IMR-90 (cell line): ENCODE measurements at regions not wholly inside any gene's neighbourhood (a gene's known extent, or its start where the extent isn't known, plus 50 kb on each side); places are given as distances from the start of the nearest gene placed in this dataset.

Source experiments
- ATAC-seq: fragments of 200-7000 bp; cut with Tn5 transposase; 2 replicates; pipeline ENCODE4 v1.9.1; 2020; ENCODE audit warnings: low read depth, mild to moderate bottlenecking, moderate library complexity
- BruUV-seq: library from RNA; stranded (reverse); fragments of 400-500 nt; replicated peaks from 2 replicates; lab custom pipeline; 2021; lab: Mats Ljungman, UMichigan
- CTCF ChIA-PET: fragments of 300-600 bp; formaldehyde crosslinking; extraction: SDS; loops from one replicate; lab custom pipeline; 2021; ENCODE audit warnings: antibody characterized with exemption; lab: Yijun Ruan, JAX
- POLR2A ChIA-PET: fragments of 300-600 bp; sonication (Branson Sonifier 250); formaldehyde crosslinking; loops from one replicate; lab custom pipeline; 2022; ENCODE audit warnings: antibody characterized with exemption; ENCODE audit not compliant: unreplicated experiment; lab: Charles Lee
- DNase-seq: peaks from one replicate; pipeline ENCODE4 v3.0.0; 2013
- H2AFZ ChIP-seq: replicated peaks from 2 replicates; pipeline ENCODE3; 2013; ENCODE audit warnings: low read length, mild to moderate bottlenecking; ENCODE audit not compliant: poor library complexity
- H2AK5ac ChIP-seq: 2 replicates; pipeline ENCODE4 v1.6.1; 2013; ENCODE audit warnings: low read depth, low read length, inconsistent platforms
- H2AK9ac ChIP-seq: replicated peaks from 2 replicates; pipeline ENCODE3; 2013; ENCODE audit warnings: mild to moderate bottlenecking, low read depth, low read length, moderate library complexity; ENCODE audit not compliant: poor library complexity
- H2BK120ac ChIP-seq: 2 replicates; pipeline ENCODE4 v1.6.1; 2013; ENCODE audit warnings: low read depth, low read length, inconsistent platforms
- H2BK15ac ChIP-seq: 3 replicates; pipeline ENCODE4 v1.6.1; 2013; ENCODE audit warnings: low read depth, low read length, inconsistent platforms
- H2BK20ac ChIP-seq: 2 replicates; pipeline ENCODE4 v1.6.1; 2013; ENCODE audit warnings: low read depth, mild to moderate bottlenecking, inconsistent platforms, low read length, moderate library complexity
- H2BK5ac ChIP-seq: 2 replicates; pipeline ENCODE4 v1.6.1; 2013; ENCODE audit warnings: mild to moderate bottlenecking, low read depth, low read length, inconsistent platforms; ENCODE audit not compliant: poor library complexity, severe bottlenecking
- H3K14ac ChIP-seq: replicated peaks from 2 replicates; pipeline ENCODE4 v1.6.1; 2013; ENCODE audit warnings: low read depth, low read length, inconsistent platforms
- H3K18ac ChIP-seq: 2 replicates; pipeline ENCODE4 v1.6.1; 2013; ENCODE audit warnings: low read depth, low read length, control low read depth
- H3K23ac ChIP-seq: 2 replicates; pipeline ENCODE4 v1.6.1; 2013; ENCODE audit warnings: low read depth, low read length, inconsistent platforms
- H3K27ac ChIP-seq: 2 replicates; pipeline ENCODE4 v1.5.1; 2013; ENCODE audit warnings: mild to moderate bottlenecking, control low read depth, low read length; ENCODE audit not compliant: insufficient read depth
- H3K27me3 ChIP-seq: 2 replicates; pipeline ENCODE4 v1.6.1; 2013; ENCODE audit warnings: low read length; ENCODE audit not compliant: control insufficient read depth, insufficient read depth
- H3K36me3 ChIP-seq: 2 replicates; pipeline ENCODE4 v1.6.1; 2013; ENCODE audit warnings: low read length, mixed read lengths; ENCODE audit not compliant: control insufficient read depth, insufficient read depth
- H3K4ac ChIP-seq: 2 replicates; pipeline ENCODE4 v1.6.1; 2013; ENCODE audit warnings: low read depth, low read length, inconsistent platforms
- H3K4me1 ChIP-seq: 2 replicates; pipeline ENCODE4 v1.6.1; 2013; ENCODE audit warnings: low read length, mixed read lengths; ENCODE audit not compliant: control insufficient read depth, insufficient read depth
- H3K4me2 ChIP-seq: 2 replicates; pipeline ENCODE4 v1.6.1; 2013; ENCODE audit warnings: low read depth, mild to moderate bottlenecking, control low read depth, low read length, moderate library complexity
- H3K4me3 ChIP-seq: 2 replicates; pipeline ENCODE4 v1.5.1; 2013; ENCODE audit warnings: low read depth, mild to moderate bottlenecking, control low read depth, low read length, moderate library complexity; ENCODE audit not compliant: insufficient read depth
- H3K56ac ChIP-seq: 2 replicates; pipeline ENCODE4 v1.6.1; 2013; ENCODE audit warnings: low read length, inconsistent platforms; ENCODE audit not compliant: insufficient read depth; ENCODE audit errors: extremely low read depth
- H3K79me1 ChIP-seq, 2 experiments: 2 replicates each; pipeline ENCODE4 v1.6.1; 2013; ENCODE audit warnings: low read length in 2 of 2, inconsistent platforms in 1 of 2, low read depth in 1 of 2
- H3K9ac ChIP-seq: 2 replicates; pipeline ENCODE4 v1.6.1; 2013; ENCODE audit warnings: low read depth, low read length, control low read depth
- H3K9me1 ChIP-seq: 2 replicates; pipeline ENCODE4 v1.6.1; 2013; ENCODE audit warnings: low read length, inconsistent platforms; ENCODE audit not compliant: insufficient read depth
- H3K9me3 ChIP-seq: 2 replicates; pipeline ENCODE4 v1.6.1; 2013; ENCODE audit warnings: low read length; ENCODE audit not compliant: control insufficient read depth, insufficient read depth
- H4K20me1 ChIP-seq: 2 replicates; pipeline ENCODE4 v1.6.1; 2013; ENCODE audit warnings: low read length, inconsistent platforms; ENCODE audit not compliant: insufficient read depth
- H4K5ac ChIP-seq: 2 replicates; pipeline ENCODE4 v1.6.1; 2013; ENCODE audit warnings: mild to moderate bottlenecking, low read depth, low read length, control low read depth
- H4K8ac ChIP-seq, 2 experiments: 2 replicates each; pipeline ENCODE4 v1.6.1; 2013; ENCODE audit warnings: low read depth in 2 of 2, low read length in 2 of 2, control low read depth in 1 of 2, inconsistent platforms in 1 of 2
- H4K91ac ChIP-seq: 2 replicates; pipeline ENCODE4 v1.6.1; 2013; ENCODE audit warnings: low read depth, low read length, inconsistent platforms; ENCODE audit not compliant: insufficient read depth
- BHLHE40 ChIP-seq: fragments of 150-350 bp; IDR thresholded peaks from 2 replicates; pipeline ENCODE4 v1.6.1; 2016; ENCODE audit warnings: mild to moderate bottlenecking, low read depth, low read length
- CEBPB ChIP-seq: IDR thresholded peaks from 2 replicates; pipeline ENCODE4 v1.6.1; 2012; ENCODE audit warnings: low read depth, low read length, improper control_type of control experiment
- CHD1 ChIP-seq: IDR thresholded peaks from 2 replicates; pipeline ENCODE4 v1.6.1; 2012; ENCODE audit warnings: low read depth, low read length, improper control_type of control experiment
- FOS ChIP-seq: fragments of 150-350 bp; IDR thresholded peaks from 2 replicates; pipeline ENCODE4 v1.6.1; 2016; ENCODE audit warnings: low read depth, low read length
- MAFK ChIP-seq: IDR thresholded peaks from 2 replicates; pipeline ENCODE4 v1.6.1; 2012; ENCODE audit warnings: low read depth, low read length, improper control_type of control experiment
- MAZ ChIP-seq: IDR thresholded peaks from 2 replicates; pipeline ENCODE4 v1.6.1; 2012; ENCODE audit warnings: low read depth, mild to moderate bottlenecking, low read length, improper control_type of control experiment, moderate library complexity, borderline replicate concordance
- NFE2L2 ChIP-seq: fragments of 150-350 bp; IDR thresholded peaks from 2 replicates; pipeline ENCODE4 v1.6.1; 2016; ENCODE audit warnings: low read depth, mild to moderate bottlenecking, low read length
- POLR2A ChIP-seq: IDR thresholded peaks from 2 replicates; pipeline ENCODE4 v1.6.1; 2012; ENCODE audit warnings: mild to moderate bottlenecking, low read depth, low read length
- RAD21 ChIP-seq: IDR thresholded peaks from 2 replicates; pipeline ENCODE4 v1.6.1; 2012; ENCODE audit warnings: low read length, improper control_type of control experiment
- RCOR1 ChIP-seq: IDR thresholded peaks from 2 replicates; pipeline ENCODE4 v1.6.1; 2012; ENCODE audit warnings: mild to moderate bottlenecking, low read length, improper control_type of control experiment; ENCODE audit not compliant: insufficient replicate concordance
- RFX5 ChIP-seq: IDR thresholded peaks from 2 replicates; pipeline ENCODE4 v1.8.0; 2012; ENCODE audit warnings: low read depth, mild to moderate bottlenecking, low read length, moderate library complexity
- SMC3 ChIP-seq: fragments of 150-350 bp; IDR thresholded peaks from 2 replicates; pipeline ENCODE4 v1.6.1; 2016; ENCODE audit warnings: low read depth, mild to moderate bottlenecking, antibody characterized with exemption, low read length, moderate library complexity
- WGBS, 2 experiments: methylation state at CpG; one replicate each; pipeline versions ENCODE4 v1.1.5 to v1.1.7; 2013; ENCODE audit warnings: missing lambda C conversion rate in 2 of 2; ENCODE audit not compliant: insufficient read length in 1 of 2; ENCODE audit errors: extremely low coverage in 2 of 2; 5-methylcytosine and 5-hydroxymethylcytosine counted together
- dilution Hi-C: fragments of 300-500 bp; cut with HindIII; formaldehyde crosslinking; loops from one replicate; pipeline ENCODE4 v1.14.3; 2018; ENCODE audit warnings: low sequenced_read_pairs; ENCODE audit not compliant: unreplicated experiment
- in situ Hi-C: fragments of 300-500 bp; cut with MboI; formaldehyde crosslinking; loops from 3 replicates; pipeline ENCODE4 v1.14.3; 2019; ENCODE audit warnings: low sequenced_read_pairs, inconsistent platforms, mixed read lengths
- intact Hi-C: fragments of 100-400 bp; cut with micrococcal nuclease; formaldehyde crosslinking; loops from 2 replicates; pipeline ENCODE4 v1.10.0; 2022
- TF ChIP-seq, protein P1 (sequence below): fragments of 150-350 bp; IDR thresholded peaks from 2 replicates; pipeline ENCODE4 v1.6.1; 2017; ENCODE audit warnings: mild to moderate bottlenecking, antibody characterized with exemption, low read length, low read depth
- TF ChIP-seq, protein P2 (sequence below): fragments of 150-350 bp; IDR thresholded peaks from 2 replicates; pipeline ENCODE4 v1.6.1; 2016; ENCODE audit warnings: low read depth, mild to moderate bottlenecking, low read length, moderate library complexity, borderline replicate concordance
- TF ChIP-seq, protein P3 (sequence below): conservative IDR thresholded peaks from 2 replicates; pipeline ENCODE4 v1.5.1; 2012; ENCODE audit warnings: mild to moderate bottlenecking, low read depth, low read length, improper control_type of control experiment

DNA sequence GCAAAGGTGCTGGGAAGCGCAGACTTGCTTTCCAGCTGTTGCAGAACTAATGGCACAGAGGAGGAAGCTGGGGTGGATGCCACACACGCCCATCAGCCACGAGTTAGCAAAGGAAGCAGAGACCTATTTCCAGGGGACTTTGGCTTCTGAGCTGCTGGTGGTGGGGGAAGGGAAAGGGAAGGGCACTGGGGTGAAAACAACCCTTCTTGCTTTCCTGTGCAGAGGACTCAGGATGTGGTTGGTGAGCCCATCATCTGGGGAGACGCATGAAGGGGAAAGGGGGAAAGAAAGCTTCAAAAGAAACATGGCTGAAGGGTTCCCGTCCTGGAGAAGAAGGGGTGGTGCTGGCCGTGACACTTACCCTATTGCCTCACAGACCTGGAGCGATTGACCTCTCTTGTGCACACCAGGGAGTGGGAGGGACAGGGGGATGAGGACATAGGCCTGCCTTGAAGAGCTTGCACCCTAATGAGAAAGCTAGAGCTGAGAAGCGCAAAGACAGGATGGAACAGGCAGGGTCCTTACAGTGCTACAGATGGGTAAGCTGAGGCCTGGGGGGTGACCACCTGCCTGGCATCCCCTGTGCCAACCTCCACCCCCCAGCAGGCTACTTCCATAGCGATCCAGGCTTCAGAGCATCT is 140.8 kb upstream of the RAB4A start:
- H3K23ac ChIP-seq: no peak overlapping the region
- no TSS peak for BruUV-seq
- ChIA-PET CTCF (interaction anchor here (1.1 kb wide), 1 partner anchor 21 kb away, joined by 3 read pairs; no protein-coding TSS in a partner anchor), POLR2A (no interaction called here)
- intact Hi-C loops (no loop called here), dilution Hi-C loops (no loop called here), in situ Hi-C loops (no loop called here)
- TF ChIP-seq RAD21 (no peak), RCOR1 (no peak), POLR2A (no peak), SMC3 (no peak), CEBPB (no peak), MAZ (no peak), MAFK (no peak), NFE2L2 (no peak), RFX5 (no peak), BHLHE40 (no peak), CHD1 (no peak), FOS (no peak)
- TF ChIP-seq, protein P1, sequence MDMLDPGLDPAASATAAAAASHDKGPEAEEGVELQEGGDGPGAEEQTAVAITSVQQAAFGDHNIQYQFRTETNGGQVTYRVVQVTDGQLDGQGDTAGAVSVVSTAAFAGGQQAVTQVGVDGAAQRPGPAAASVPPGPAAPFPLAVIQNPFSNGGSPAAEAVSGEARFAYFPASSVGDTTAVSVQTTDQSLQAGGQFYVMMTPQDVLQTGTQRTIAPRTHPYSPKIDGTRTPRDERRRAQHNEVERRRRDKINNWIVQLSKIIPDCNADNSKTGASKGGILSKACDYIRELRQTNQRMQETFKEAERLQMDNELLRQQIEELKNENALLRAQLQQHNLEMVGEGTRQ: no peak
- TF ChIP-seq, protein P2, sequence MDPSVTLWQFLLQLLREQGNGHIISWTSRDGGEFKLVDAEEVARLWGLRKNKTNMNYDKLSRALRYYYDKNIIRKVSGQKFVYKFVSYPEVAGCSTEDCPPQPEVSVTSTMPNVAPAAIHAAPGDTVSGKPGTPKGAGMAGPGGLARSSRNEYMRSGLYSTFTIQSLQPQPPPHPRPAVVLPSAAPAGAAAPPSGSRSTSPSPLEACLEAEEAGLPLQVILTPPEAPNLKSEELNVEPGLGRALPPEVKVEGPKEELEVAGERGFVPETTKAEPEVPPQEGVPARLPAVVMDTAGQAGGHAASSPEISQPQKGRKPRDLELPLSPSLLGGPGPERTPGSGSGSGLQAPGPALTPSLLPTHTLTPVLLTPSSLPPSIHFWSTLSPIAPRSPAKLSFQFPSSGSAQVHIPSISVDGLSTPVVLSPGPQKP: no peak
- TF ChIP-seq, protein P3, sequence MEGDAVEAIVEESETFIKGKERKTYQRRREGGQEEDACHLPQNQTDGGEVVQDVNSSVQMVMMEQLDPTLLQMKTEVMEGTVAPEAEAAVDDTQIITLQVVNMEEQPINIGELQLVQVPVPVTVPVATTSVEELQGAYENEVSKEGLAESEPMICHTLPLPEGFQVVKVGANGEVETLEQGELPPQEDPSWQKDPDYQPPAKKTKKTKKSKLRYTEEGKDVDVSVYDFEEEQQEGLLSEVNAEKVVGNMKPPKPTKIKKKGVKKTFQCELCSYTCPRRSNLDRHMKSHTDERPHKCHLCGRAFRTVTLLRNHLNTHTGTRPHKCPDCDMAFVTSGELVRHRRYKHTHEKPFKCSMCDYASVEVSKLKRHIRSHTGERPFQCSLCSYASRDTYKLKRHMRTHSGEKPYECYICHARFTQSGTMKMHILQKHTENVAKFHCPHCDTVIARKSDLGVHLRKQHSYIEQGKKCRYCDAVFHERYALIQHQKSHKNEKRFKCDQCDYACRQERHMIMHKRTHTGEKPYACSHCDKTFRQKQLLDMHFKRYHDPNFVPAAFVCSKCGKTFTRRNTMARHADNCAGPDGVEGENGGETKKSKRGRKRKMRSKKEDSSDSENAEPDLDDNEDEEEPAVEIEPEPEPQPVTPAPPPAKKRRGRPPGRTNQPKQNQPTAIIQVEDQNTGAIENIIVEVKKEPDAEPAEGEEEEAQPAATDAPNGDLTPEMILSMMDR: no peak
- no CpG with 5 or more reads among the region's 9 CpGs for WGBS, 2 experiments
- no peak overlapping the region for H3K18ac ChIP-seq
- no peak overlapping the region for H4K5ac ChIP-seq
- no peaks in the 10 kb centered on the region for H3K9me1 ChIP-seq
- H4K20me1 ChIP-seq: no peaks in the 10 kb centered on the region
- no peak for ATAC-seq
- no peak overlapping the region for H2BK15ac ChIP-seq
- peaks cover 37% of the 10 kb centered on the region for H3K27me3 ChIP-seq
- H3K56ac ChIP-seq: no peak overlapping the region
- H2BK20ac ChIP-seq: no peak overlapping the region
- H3K4me3 ChIP-seq: no peak overlapping the region
- no peaks in the 10 kb centered on the region for H3K36me3 ChIP-seq
- H3K9me3 ChIP-seq: peaks cover 7% of the 10 kb centered on the region; the same call in 1 of the 2 replicates
- no peak overlapping the region for H2AK9ac ChIP-seq
- no peaks in the 10 kb centered on the region for H3K79me1 ChIP-seq
- H3K4ac ChIP-seq: no peak overlapping the region
- H3K9ac ChIP-seq: no peak overlapping the region
- no peak overlapping the region for H3K4me2 ChIP-seq
- H4K8ac ChIP-seq: no peak overlapping the region
- no peak overlapping the region for H2AK5ac ChIP-seq
- no peak overlapping the region for H3K27ac ChIP-seq
- no peak for DNase-seq
- H3K4me1 ChIP-seq: no peaks in the 10 kb centered on the region
- no peak overlapping the region for H3K14ac ChIP-seq
- no peak overlapping the region for H2BK5ac ChIP-seq
- no peak overlapping the region for H2AFZ ChIP-seq
- H2BK120ac ChIP-seq: no peak overlapping the region
- no peak overlapping the region for H4K91ac ChIP-seq
